PC-3 (cell line): ENCODE measurements at regions not wholly inside any gene's neighbourhood (a gene's known extent, or its start where the extent isn't known, plus 50 kb on each side); places are given as distances from the start of the nearest gene placed in this dataset.

Source experiments
- EZH2 ChIP-seq: fragments of 300-600 bp; sonication (generic); IDR thresholded peaks from one replicate; pipeline ENCODE4 v1.6.1; 2017; ENCODE audit warnings: antibody characterized with exemption, mild to moderate bottlenecking, low read length; ENCODE audit not compliant: unreplicated experiment
- TF ChIP-seq, protein P1 (sequence below): fragments of 300-600 bp; sonication (generic); conservative IDR thresholded peaks from 2 replicates; pipeline ENCODE4 v1.5.1; 2017; ENCODE audit warnings: antibody characterized with exemption, low read depth, mild to moderate bottlenecking, low read length

DNA sequence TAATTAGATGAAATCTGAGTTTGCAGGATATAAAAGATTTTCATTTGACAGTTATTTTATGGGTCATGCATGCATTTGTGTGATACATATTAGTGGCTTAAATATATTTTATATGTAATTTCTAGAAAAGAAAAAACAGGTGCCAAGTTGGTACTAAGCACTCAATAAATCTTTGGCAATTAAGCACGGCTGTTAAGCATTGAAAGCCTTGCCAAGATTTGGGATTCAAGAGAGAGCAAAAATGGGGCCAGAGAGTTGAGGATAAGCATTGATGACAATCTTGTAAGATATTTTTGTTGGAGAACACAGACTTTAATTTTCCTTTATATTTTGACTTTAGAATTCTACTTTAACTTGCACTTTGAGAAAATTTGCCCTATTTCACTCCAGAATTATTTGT, 249.8 kb upstream of the MAD2L1 start:
- TF ChIP-seq, protein P1, sequence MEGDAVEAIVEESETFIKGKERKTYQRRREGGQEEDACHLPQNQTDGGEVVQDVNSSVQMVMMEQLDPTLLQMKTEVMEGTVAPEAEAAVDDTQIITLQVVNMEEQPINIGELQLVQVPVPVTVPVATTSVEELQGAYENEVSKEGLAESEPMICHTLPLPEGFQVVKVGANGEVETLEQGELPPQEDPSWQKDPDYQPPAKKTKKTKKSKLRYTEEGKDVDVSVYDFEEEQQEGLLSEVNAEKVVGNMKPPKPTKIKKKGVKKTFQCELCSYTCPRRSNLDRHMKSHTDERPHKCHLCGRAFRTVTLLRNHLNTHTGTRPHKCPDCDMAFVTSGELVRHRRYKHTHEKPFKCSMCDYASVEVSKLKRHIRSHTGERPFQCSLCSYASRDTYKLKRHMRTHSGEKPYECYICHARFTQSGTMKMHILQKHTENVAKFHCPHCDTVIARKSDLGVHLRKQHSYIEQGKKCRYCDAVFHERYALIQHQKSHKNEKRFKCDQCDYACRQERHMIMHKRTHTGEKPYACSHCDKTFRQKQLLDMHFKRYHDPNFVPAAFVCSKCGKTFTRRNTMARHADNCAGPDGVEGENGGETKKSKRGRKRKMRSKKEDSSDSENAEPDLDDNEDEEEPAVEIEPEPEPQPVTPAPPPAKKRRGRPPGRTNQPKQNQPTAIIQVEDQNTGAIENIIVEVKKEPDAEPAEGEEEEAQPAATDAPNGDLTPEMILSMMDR: no peak
- no peak for TF ChIP-seq EZH2
